NCI-H146 (cell line): ENCODE measurements at regions not wholly inside any gene's neighbourhood (a gene's known extent, or its start where the extent isn't known, plus 50 kb on each side); places are given as distances from the start of the nearest gene placed in this dataset.
"Not testable (repeated sequence)": the region's sequence is repeated elsewhere in the genome, so short reads cannot be mapped to it uniquely, and the experiment has no call there.

Source experiments
- DNase-seq: peaks from one replicate; lab custom pipeline; 2025; lab: John Stamatoyannopoulos, UW

DNA sequence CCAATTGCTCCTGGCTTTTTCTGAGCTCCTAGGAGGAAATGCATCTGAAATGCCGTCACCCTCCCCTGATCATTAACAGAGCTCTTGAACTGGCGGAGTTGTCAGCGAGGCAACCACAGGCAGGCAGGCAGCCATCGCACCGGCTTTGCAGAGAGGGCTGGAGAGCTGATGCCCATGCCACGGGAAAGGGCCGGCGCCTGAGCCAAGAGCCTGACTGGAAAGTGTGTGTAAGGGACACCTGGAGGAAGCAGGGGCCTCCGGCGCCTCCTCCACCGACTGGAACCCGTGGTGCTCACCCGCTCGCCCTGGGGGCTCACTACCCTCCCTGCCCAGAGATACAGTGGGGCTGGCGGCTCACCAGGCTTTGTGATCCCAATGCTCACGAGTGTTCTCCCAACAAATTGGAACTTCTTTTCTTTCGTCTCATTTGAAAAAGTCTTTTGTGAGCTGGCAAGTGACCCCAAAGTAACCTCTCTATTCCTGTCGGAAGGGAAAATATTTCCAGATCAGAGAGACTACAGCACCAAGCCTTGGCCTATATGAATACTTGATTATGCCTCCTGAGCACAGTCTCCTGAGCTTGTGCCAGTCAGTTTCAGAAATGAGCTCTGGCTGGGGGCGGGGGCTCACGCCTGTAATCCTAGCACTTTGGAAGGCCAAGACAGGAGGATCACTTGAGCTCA is 97.7 kb upstream of the SLC25A33 start:
- no peak for DNase-seq

DNA sequence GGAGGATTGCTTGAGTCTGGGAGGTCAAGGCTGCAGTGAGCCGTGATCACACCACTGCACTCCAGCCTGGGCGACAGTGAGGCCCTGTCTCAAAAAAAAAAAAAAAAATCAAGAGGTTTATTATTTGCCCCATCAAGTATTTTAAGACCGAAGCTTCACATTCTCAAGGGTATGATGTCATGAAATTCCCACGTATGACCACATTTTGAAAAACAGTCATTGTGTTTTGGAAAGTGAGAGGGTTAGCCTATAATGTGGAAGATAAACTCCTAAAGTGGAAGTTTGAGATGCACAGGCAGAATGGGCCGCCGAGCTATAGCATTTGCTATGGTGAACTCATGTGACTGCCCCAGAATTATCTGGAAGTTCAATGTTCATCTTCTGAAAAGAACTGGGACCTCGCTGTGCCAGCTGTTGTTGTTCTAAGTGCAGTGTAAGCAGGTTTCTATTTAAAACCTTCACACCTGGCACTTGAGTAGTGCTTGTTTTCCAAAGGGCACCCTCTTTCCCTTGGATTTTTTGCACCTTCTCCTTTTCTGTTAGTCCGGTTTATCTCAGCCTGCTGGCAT is 96.9 kb upstream of the SLC25A33 start:
- DNase-seq: no peak

DNA sequence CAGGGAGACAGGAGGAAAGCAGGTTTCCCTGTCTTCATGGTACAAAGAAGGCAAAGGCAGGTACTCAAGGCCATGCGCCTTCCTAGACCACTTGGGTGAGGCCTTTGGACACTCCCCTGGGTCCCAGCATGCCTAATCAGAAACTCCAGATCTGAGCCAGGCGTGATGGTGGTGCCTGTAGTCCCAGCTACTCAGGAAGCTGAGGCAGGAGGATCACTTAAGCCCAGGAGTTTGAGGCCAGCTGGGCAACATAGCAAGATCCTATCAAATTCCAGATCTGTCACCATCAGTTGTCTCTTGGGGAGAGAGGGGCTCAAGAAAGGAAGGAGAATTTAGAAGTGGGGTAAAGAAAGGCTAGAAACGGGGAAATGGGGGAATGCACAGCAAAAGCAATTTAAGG is 96.3 kb upstream of the SLC25A33 start:
- no peak for DNase-seq

DNA sequence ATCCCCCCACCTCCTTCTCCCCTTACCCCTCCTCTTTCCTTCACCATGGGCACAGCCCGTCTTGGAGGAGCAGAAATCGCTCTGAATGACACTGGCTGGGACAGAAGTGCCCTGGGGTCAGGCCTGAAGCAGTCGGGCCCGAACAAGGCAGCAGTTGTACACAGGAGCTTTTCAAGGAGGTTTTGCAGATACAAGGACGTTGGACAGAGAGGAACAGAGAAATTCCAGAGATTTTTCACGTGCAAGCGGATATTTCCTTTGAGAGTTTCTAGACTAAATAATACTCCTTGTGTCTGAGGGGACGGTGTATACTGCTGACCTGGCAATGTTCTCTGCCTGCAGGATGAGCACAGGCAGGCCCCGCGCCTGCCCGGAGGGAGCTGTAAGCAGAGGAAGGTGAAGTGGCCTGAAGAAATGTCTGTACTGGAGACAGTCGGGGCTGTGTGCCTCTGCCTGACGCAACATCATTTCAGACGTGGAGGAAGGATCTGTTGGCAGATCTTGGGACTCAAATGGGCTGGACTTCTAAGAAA is 95.3 kb upstream of the SLC25A33 start:
- DNase-seq: no peak

DNA sequence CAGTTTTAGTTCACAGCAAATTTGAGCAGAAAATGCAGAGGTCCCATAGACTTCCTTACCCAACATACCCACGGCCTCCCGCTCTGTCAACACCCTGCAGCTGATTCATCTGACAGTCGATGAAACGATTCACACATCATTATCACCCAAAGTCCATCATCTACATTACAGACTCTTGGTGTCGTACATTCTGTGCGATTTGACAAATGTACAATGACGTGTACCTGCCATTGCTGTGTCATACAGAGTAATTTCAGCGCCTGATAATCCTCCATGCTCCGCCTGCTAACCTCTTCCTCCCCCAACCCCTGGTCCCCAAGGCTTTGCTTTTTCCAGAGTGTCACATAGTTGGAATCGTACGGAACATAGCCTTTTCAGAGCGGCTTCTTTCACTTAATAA is 94.7 kb upstream of the SLC25A33 start:
- no peak for DNase-seq

DNA sequence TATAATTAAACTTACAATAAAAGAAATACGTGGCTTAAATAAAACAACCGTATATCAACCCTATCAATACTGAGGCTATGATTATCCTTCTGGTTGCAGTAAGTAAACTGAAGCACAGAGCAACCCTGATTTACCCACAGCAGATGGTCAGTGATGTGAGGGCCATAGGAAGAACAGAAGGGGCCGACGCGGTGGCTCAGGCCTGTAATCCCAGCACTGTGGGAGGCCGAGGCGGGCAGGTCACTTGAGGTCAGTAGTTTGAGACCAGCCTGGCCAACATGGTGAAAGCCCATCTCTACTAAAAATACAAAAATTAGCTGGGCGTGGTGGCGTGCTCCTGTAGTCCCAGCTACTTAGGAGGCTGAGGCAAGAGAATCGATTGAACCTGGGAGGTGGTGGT is 94.2 kb upstream of the SLC25A33 start:
- DNase-seq: not testable (repeated sequence)

DNA sequence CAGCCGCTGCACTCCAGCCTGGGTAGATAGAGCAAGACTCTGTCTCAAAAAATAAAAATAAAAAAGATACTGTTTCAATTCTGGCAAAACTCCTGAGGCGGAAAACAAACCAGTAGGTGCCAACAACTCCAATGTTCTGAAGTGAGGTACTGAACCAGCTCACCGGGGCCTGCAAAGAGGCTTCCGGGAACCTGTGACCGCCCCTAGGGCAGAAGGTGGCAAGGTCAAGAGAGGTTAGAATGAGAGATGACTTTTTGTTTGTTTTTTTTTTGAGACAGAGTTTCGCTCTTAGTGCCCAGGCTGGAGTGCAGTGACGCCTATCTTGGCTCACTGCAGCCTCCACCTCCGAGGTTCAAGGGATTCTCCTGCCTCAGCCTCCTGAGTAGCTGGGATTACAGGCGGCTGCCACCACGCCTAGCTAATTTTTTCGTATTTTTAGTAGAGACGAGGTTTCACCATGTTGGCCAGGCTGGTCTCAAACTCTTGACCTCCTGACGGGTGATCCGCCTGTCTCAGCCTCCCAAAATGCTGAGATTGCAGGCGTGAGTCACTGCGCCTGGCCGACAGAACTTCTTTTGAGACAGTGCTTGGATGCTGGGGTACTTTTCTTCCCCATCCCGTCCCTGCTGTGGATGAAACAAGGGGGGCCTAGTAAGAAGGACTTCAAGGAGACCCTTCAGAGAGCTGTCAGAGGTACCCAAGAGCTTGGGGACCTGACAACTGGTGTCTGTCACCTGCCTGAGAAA is 91.9 kb upstream of the SLC25A33 start:
- no peak for DNase-seq

DNA sequence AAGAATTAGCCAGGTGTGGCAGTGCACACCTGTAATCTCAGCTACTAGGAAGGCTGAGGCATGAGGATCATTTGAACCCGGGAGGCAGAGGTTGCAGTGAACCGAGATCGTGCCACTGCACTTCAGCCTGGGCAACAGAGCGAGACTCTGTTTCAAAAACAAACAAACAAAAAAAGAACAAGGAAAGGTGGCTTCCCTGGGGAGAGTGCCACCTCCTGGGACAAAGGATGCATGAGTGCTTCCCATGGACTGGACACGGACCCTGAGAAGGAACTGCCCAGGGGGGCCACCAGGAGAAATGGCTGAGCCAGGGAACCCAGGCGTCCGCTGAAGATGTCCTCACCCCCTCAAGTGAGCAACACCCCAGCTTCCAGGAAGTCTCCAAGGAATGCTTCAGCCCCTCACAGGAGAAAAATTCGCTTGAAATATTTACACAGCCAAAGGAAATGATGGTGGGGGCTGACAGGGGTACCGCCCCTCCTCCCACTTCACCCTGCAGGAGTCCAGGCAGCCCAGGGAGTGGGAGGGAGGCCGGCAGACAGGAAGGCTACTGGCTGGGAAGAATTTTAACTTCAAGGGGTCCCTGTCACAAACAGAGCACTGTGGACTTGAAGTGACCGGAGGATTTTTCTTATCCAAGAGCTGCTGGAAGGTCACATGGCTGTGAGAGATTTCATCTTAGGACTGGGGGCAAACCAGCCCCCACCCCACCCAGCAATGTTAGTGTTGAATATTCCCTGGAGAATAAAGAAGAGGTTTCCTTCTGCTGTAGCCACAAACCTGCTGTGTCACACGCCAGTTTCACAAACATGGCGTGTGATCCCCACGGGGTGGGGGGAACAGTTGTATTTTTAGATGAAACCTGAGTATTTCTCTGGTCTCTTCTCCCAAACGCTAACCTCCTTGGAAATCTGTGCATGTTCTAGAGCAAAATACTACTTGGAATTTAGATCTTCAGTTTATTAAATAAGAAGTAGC is 90.8 kb upstream of the SLC25A33 start:
- DNase-seq: no peak

DNA sequence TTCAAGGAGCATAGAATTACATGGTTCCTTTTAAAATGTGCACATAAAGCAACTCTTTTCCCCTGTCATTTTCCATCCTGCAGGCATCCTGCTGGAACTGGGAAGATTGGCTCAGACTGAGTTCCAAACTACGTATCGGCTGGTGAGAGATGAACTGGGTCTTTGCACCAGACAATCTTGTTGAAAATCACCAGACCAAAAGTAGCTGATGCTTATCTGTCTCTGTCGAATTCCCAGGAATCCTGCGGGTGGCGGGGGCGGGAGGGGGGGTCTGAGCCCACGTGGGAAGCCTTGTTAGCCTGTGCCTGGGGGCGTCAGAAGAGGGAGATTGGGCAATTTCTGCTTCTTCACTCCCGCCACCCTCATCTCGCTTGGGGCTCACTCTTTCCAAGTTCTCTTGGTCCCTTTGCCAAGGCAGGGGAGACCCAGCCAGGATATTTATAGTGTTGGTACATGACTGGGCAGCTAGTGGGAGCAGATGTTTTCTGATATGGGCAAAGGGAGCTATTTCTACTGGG is 90.1 kb upstream of the SLC25A33 start:
- no peak for DNase-seq

DNA sequence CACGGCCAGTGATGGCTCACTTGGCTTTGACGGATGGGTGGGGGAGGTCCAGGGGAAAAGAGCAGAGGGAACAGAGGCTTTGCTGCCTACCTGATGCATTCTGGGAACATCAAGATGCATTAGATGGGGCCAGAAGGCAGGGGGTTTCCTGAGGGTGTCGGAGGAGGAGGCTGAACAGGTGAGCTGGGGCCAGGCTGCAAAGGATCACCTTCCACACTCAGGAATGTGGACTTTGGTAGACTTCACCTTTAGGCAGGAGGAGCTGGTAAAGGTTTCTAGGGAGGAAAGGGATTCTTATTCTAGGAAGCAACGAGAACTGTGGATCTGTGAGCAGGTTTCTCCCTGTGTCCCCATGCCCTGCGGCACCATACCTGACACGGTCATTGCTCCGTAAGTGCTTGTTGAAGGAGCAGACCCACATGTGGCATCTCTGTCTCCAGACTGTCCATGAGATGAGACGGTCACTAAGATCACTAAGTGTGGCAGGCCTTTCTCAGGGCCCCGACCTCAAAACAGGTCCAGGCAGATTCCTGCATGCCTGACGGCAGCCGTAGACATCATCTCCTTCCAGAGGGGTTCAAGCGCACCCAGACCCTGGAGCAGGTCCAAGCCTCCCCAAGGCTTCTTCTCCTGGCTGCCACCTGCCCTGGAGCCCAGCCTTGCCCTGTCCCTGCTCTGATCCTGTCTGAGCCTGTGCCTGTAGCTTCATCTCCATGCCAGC is 89.1 kb upstream of the SLC25A33 start:
- DNase-seq: no peak

DNA sequence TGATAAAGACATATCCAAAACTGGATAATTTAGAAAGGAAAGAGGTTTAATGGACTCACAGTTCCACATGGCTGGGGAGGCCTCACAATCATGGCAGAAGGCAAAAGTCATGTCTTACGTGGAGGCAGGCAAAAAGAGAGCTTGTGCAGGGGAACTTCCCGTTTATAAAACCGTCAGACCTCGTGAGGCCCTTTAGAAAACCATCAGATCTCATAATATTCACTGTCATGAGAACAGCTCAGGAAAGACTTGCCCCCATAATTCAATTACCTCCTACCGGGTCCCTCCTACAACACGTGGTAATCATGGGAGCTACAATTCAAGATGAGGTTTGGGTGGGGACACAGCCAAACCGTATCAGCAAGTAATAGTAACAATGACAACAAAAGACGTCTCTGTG is 88.2 kb upstream of the SLC25A33 start:
- no peak for DNase-seq

DNA sequence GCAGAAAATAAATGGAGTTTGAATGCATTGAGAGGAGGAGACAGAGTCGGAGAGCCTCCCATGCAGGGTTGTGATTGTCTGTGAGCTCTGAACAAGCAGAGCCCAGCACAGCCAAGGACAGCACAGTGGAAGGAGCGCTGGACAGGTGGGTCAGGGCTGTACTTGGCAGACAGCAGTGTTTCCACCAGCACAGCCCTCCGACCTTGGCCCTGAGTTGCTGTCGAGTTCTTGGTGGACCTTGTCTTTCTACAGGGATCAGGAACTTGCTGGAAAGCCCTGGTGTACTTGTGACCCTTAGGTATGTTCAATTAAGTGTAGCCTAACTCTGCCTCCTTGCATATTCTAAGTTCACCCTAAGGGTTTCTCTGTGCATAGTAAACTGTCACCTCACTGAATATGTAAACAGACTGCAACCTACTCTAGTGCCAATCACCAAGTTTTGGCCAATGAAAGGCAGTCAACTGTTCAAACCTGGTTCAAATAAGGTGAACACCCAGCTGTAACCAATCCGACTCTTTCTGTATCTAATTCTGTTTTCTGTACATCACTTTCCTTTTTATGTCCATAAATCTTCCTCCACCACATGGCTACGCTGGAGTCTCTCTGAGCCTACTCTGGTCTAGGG is 86.6 kb upstream of the SLC25A33 start:
- no peak for DNase-seq

DNA sequence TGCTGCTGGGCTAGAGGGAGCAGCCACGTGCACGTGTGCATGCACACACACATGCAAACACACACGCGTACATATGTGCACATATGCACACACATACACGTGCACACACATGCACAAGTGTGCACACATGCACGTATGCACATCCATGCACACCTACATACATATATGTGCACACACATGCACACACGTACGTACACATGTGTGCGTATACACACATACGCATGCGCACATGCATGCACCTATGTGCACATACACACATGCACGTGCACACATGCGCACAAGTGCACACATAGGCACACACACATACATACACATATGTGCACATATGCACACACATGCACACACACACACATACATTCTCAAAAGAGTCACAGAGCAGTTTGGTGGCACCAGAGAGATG is 85.9 kb upstream of the SLC25A33 start:
- no peak for DNase-seq

DNA sequence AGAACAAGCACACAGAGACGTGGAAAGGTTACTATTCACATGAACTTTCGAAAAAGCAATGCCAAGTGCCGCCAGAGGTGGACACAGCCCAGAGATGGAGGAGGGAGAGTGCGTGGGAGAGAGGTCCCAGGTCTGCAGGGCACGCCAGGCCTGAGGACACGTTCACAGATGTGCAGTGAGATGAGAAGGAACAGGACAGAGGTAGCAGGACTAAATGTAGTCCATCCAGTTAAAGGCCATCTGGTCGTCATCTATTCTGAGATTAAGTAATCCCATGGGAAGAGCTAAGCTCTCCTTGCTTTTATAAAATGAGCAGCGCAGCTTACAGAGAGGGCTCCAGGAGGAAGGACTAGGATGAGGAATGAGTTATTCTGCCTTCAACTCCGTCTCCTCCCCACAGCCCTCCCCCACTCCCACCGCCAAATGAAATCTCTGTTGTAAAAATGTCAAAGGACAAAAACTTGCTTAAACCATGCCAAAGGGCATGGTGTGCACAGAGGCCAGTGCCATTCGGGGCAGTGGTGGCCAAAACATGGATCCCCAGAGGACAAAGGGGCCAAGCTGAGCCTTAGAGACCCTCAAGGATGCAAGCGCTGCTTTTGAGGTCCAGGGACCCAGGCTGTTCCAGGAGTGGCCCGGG is 85.4 kb upstream of the SLC25A33 start:
- no peak for DNase-seq

DNA sequence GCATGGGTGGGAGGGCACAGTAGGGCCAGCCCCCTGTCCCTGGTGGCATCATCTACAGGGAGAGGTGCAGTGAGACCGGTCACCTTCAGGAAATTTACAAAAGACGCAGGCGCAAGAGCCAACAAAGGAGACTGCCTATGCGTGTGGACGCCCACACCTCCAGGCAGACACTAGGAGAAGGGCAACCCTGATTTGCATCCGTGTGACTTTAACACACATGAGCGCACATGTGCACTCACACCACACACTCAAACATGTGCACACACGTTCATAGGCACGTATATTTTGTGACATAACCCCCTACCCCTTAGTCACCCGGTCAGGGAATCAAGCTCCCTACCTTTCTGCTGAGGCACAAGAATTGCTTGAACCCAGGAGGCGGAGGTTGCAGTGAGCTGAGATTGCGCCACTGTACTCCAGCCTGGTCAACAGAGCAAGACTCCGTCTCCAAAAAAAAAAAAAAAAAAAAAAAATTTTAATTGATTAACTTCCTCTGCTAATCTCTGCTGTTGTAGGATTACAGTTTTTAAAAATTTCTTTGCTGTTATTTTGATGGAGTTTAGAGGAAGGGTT is 84.7 kb upstream of the SLC25A33 start:
- DNase-seq: no peak

DNA sequence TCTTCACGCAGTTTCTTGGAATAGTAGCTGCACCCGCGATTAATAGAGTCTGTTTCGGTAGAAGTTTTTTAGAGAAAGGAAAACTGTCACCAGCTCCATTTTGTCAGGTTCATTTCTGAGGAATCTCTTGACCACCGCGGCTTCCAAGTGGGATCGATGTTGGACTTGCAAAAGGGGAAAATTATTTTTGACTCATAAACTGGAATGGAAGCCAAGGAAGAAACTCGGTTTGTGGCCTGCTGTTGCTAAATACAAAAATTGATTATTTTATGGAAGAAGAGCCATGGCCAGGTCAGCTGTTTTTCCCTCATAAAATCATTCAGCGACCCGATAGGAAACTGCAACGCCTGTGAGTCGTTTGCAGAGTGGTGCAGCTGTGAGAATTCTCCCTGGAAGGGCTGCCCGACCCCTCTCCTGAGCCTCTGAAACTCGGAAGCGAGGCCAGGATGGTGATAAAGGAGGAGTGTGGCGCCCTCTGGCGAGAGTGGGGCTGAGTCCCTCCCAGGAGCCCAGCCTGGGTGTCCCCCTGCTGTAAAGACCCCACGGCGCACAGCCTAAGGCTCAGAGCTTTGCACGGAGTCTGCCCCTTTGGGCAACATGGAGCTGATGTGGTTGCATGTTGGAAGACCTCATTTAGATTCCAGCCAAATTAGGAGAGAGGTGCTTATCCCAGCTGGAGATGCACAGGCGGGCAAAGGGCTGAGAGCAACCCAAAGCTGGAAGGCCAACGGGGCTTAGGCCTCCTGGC is 83.6 kb upstream of the SLC25A33 start:
- no peak for DNase-seq

DNA sequence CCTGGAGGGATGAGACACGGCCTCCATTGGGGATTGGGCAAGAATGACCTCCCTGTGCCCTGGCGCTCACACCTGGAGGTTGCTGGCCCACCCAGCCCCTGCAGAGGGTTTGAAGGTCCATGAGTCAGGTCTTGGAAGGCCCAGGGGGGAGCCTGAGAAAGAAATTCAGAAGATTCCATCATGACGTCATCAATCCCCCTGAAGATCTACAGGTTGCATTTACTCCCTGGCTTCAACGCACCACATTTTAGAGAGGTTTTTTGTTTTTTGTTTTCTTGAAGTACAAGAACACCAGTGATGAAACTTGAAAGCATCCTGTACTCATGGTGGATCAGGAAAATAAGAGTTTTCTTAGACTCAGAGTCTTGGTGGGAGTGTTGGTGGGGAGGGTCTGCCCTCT is 82.4 kb upstream of the SLC25A33 start:
- no peak for DNase-seq

DNA sequence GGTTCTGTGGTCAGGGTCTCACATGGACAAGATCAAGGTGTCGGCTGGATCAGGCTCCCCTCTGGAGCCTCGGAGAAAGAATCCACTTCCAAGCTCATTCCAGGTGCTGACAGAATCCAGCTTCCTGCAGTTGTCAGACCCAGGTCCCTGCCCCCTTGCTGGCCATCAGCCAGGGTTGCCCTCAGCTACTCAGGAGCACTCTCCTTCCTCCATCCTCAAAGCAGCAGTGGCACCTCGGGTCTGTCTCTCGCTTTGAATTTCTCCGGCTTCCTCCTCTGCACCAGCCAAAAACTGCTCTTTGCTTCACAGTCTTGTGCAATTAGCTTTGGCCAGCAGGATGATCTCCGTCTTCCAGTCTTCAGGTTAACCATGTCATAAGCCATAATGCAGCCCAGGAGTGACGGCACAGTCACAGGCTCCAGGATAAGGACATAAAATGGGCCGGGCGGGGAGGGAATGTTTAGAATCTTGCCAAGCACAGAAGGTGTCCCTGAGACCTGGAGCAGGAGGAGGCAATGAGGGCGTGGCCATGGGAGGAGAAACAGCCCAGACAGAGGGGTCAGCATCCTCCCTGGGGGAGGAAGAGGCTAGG is 79.4 kb upstream of the SLC25A33 start:
- DNase-seq: no peak

DNA sequence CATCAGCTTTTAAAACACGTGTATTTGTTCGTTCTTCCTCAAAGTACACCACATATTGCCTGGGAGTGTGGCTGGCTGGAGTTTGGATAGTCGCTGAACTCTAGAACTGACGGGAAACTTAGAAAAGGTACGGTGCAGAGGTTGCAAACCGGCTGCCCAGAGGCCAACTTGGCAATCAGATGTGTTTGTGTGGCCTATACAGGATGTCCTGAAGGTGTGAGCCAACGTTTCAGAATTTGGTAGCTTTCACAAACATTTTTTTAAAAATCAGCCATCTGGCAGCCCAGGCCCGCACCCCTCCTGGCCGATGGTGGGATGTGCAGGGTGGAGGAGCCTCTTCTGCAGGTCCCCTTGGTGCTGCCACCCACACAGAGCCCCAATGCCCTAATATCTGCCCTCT is 73.6 kb upstream of the SLC25A33 start:
- no peak for DNase-seq
